ENCODE measurements at regions not wholly inside any gene's neighbourhood (a gene's known extent, or its start where the extent isn't known, plus 50 kb on each side); places are given as distances from the start of the nearest gene placed in this dataset.

DNA sequence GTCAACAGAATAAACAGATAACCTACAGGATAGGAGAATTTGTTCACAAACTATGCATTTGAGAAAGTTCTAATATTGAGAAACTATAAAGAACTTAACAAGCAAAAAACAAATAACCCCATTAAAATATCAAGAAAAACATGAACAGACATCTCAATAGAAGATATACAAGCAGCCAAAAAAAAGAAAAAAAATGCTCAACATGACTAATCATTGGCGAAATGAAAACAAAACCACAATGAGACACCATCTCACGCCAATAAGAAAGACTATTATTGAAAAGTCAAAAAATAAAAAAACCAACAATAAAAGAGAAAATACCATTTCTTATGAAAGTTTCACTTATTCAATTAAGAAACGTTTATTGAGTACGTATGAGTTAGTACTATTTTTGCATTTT, 800.5 kb downstream of the CBLN2 start:
- no peak for TF ChIP-seq EZH2 (IDR thresholded peaks at IDR 0.05; ENCODE audit: borderline replicate concordance, low read depth, low read length, severe bottlenecking)
- TF ChIP-seq, protein P1, sequence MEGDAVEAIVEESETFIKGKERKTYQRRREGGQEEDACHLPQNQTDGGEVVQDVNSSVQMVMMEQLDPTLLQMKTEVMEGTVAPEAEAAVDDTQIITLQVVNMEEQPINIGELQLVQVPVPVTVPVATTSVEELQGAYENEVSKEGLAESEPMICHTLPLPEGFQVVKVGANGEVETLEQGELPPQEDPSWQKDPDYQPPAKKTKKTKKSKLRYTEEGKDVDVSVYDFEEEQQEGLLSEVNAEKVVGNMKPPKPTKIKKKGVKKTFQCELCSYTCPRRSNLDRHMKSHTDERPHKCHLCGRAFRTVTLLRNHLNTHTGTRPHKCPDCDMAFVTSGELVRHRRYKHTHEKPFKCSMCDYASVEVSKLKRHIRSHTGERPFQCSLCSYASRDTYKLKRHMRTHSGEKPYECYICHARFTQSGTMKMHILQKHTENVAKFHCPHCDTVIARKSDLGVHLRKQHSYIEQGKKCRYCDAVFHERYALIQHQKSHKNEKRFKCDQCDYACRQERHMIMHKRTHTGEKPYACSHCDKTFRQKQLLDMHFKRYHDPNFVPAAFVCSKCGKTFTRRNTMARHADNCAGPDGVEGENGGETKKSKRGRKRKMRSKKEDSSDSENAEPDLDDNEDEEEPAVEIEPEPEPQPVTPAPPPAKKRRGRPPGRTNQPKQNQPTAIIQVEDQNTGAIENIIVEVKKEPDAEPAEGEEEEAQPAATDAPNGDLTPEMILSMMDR (IDR thresholded peaks at IDR 0.05; ENCODE audit: borderline replicate concordance, extremely low read depth, low read length, poor library complexity, severe bottlenecking): no peak
- no peaks in the 10 kb centered on the region for H3K4me1 ChIP-seq (ENCODE audit: insufficient read depth, low read length)
- H3K9ac ChIP-seq (ENCODE audit: low read depth, low read length): no peak overlapping the region
- ATAC-seq (ENCODE audit: insufficient read depth, low read depth) (no peak), DNase-seq (no peak)
- no peaks in the 10 kb centered on the region for H3K79me2 ChIP-seq (ENCODE audit: insufficient read depth, low read length)
- no peak overlapping the region for H2AFZ ChIP-seq (ENCODE audit: low read depth, low read length)
- no peak overlapping the region for H3K4me3 ChIP-seq (ENCODE audit: low read depth in 1 of 2, low read length in 2 of 2)
- H4K20me1 ChIP-seq (ENCODE audit: insufficient read depth, low read length): no peaks in the 10 kb centered on the region
- H3K36me3 ChIP-seq (ENCODE audit: insufficient read depth, low read length): no peaks in the 10 kb centered on the region
- no peaks in the 10 kb centered on the region for H3K9me3 ChIP-seq (ENCODE audit: insufficient read depth, low read length, severe bottlenecking)
- H3K27ac ChIP-seq (ENCODE audit: low read length): no peak overlapping the region
- no peak overlapping the region for H3K4me2 ChIP-seq (ENCODE audit: insufficient read depth, low read length)
- H3K27me3 ChIP-seq (ENCODE audit: insufficient read depth, low read length, poor library complexity): no peaks in the 10 kb centered on the region

DNA sequence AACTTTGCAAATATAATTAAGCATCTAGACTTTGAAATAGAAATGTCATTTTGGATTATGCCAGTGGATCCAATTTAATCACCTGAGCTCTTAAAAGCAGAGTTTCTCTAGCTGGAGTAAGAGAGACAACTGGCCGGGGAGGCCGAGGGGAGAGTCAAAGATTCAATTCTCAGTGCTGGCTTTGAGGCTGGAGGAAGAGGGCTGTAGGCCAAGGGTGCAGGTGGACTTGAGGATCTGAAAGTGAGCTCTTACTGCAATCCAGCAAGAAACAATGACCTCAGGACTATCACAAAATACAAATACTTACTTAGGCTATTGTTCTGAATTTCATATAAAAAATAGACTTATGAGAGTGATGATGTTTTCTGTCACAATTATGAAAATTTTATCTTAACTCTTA, 814.5 kb downstream of the CBLN2 start:
- ATAC-seq (ENCODE audit: insufficient read depth, low read depth): no peak
- Histone ChIP-seq H3K4me3 (ENCODE audit: low read depth in 1 of 2, low read length in 2 of 2) (no peak overlapping the region), H3K4me1 (ENCODE audit: insufficient read depth, low read length) (no peaks in the 10 kb centered on the region), H3K36me3 (ENCODE audit: insufficient read depth, low read length) (no peaks in the 10 kb centered on the region), H3K4me2 (ENCODE audit: insufficient read depth, low read length) (no peak overlapping the region), H2AFZ (ENCODE audit: low read depth, low read length) (no peak overlapping the region), H3K79me2 (ENCODE audit: insufficient read depth, low read length) (no peaks in the 10 kb centered on the region), H3K27ac (ENCODE audit: low read length) (no peak overlapping the region), H3K27me3 (ENCODE audit: insufficient read depth, low read length, poor library complexity) (no peaks in the 10 kb centered on the region), H3K9ac (ENCODE audit: low read depth, low read length) (no peak overlapping the region), H3K9me3 (ENCODE audit: insufficient read depth, low read length, severe bottlenecking) (no peaks in the 10 kb centered on the region), H4K20me1 (ENCODE audit: insufficient read depth, low read length) (no peaks in the 10 kb centered on the region)
- DNase-seq: no peak
- TF ChIP-seq, protein P1 (IDR thresholded peaks at IDR 0.05; ENCODE audit: borderline replicate concordance, extremely low read depth, low read length, poor library complexity, severe bottlenecking): no peak
- TF ChIP-seq EZH2 (IDR thresholded peaks at IDR 0.05; ENCODE audit: borderline replicate concordance, low read depth, low read length, severe bottlenecking): no peak

DNA sequence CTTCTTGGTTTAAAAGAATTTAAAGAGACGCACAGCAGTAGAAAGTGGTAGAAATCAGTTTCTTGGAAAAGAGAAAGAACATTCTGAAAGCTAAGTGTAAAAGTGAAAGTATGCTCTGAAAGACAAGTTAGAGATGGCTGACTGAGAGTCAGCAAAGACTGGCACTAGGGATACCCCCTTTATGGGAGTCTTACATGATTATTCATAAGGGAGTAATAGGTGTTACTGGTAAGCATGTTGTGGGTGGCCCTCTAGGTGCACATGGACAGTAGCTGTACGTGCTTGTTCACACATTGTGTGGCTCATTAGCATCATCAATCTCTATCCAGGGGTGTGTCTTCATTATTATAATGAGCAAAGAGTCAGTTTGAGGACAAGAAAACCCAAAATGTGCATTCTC, 816.2 kb downstream of the CBLN2 start:
- Histone ChIP-seq H4K20me1 (ENCODE audit: insufficient read depth, low read length) (no peaks in the 10 kb centered on the region), H3K9ac (ENCODE audit: low read depth, low read length) (no peak overlapping the region), H3K9me3 (ENCODE audit: insufficient read depth, low read length, severe bottlenecking) (no peaks in the 10 kb centered on the region), H3K4me1 (ENCODE audit: insufficient read depth, low read length) (no peaks in the 10 kb centered on the region), H3K27ac (ENCODE audit: low read length) (no peak overlapping the region), H2AFZ (ENCODE audit: low read depth, low read length) (no peak overlapping the region), H3K79me2 (ENCODE audit: insufficient read depth, low read length) (no peaks in the 10 kb centered on the region), H3K4me3 (ENCODE audit: low read depth in 1 of 2, low read length in 2 of 2) (no peak overlapping the region), H3K4me2 (ENCODE audit: insufficient read depth, low read length) (no peak overlapping the region), H3K27me3 (ENCODE audit: insufficient read depth, low read length, poor library complexity) (no peaks in the 10 kb centered on the region), H3K36me3 (ENCODE audit: insufficient read depth, low read length) (no peaks in the 10 kb centered on the region)
- ATAC-seq (ENCODE audit: insufficient read depth, low read depth) (no peak), DNase-seq (no peak)
- TF ChIP-seq, protein P1 (IDR thresholded peaks at IDR 0.05; ENCODE audit: borderline replicate concordance, extremely low read depth, low read length, poor library complexity, severe bottlenecking): no peak
- TF ChIP-seq EZH2 (IDR thresholded peaks at IDR 0.05; ENCODE audit: borderline replicate concordance, low read depth, low read length, severe bottlenecking): no peak

DNA sequence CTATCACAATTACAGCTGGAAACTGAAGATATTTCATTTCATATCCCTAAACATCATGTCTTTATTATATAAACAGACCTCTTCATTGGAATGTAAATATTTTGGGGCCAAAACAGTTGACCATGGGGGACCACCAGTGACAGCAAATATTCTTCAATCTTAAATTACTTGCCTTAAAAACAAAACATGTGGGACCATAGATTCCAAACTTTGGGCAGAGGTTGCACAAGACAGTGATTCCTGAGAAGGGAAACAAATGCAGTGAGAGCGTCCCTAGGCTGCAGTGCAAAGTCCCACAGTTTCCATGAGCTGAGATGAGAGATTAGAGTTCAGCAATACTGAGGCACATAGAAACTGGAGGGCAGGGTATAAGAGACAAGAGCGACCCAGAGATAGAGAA, 818.9 kb downstream of the CBLN2 start:
- no peaks in the 10 kb centered on the region for H3K4me1 ChIP-seq (ENCODE audit: insufficient read depth, low read length)
- no peak overlapping the region for H2AFZ ChIP-seq (ENCODE audit: low read depth, low read length)
- no peak for ATAC-seq (ENCODE audit: insufficient read depth, low read depth)
- DNase-seq: no peak
- H3K27me3 ChIP-seq (ENCODE audit: insufficient read depth, low read length, poor library complexity): no peaks in the 10 kb centered on the region
- H4K20me1 ChIP-seq (ENCODE audit: insufficient read depth, low read length): no peaks in the 10 kb centered on the region
- no peaks in the 10 kb centered on the region for H3K36me3 ChIP-seq (ENCODE audit: insufficient read depth, low read length)
- H3K4me2 ChIP-seq (ENCODE audit: insufficient read depth, low read length): no peak overlapping the region
- no peak overlapping the region for H3K4me3 ChIP-seq (ENCODE audit: low read depth in 1 of 2, low read length in 2 of 2)
- TF ChIP-seq, protein P1 (IDR thresholded peaks at IDR 0.05; ENCODE audit: borderline replicate concordance, extremely low read depth, low read length, poor library complexity, severe bottlenecking): no peak
- TF ChIP-seq EZH2 (IDR thresholded peaks at IDR 0.05; ENCODE audit: borderline replicate concordance, low read depth, low read length, severe bottlenecking): no peak
- no peaks in the 10 kb centered on the region for H3K9me3 ChIP-seq (ENCODE audit: insufficient read depth, low read length, severe bottlenecking)
- no peaks in the 10 kb centered on the region for H3K79me2 ChIP-seq (ENCODE audit: insufficient read depth, low read length)
- no peak overlapping the region for H3K9ac ChIP-seq (ENCODE audit: low read depth, low read length)
- no peak overlapping the region for H3K27ac ChIP-seq (ENCODE audit: low read length)
